GM06990 (cell line): ENCODE measurements at regions not wholly inside any gene's neighbourhood (a gene's known extent, or its start where the extent isn't known, plus 50 kb on each side); places are given as distances from the start of the nearest gene placed in this dataset.

Experiments
- DNase-seq: peaks from one replicate; pipeline ENCODE4 v3.0.0-alpha.2; 2011; ENCODE audit not compliant: insufficient read length; ENCODE audit errors: extremely low read depth
- H3K27me3 ChIP-seq: replicated peaks from 2 replicates; pipeline ENCODE4 v1.6.0; 2011; ENCODE audit warnings: low read length; ENCODE audit not compliant: control insufficient read depth, insufficient read depth
- H3K36me3 ChIP-seq: 2 replicates; pipeline ENCODE4 v1.5.1; 2011; ENCODE audit warnings: low read length; ENCODE audit not compliant: control insufficient read depth, insufficient read depth
- H3K4me3 ChIP-seq: replicated peaks from 2 replicates; pipeline ENCODE4 v1.5.1; 2011; ENCODE audit warnings: low read depth, mild to moderate bottlenecking, control low read depth, low read length
- CTCF ChIP-seq: IDR thresholded peaks from 2 replicates; pipeline ENCODE4 v1.5.1; 2011; ENCODE audit warnings: low read length, control low read depth, mild to moderate bottlenecking, inconsistent platforms; ENCODE audit not compliant: insufficient read depth, poor library complexity, severe bottlenecking

GRCh38 chr14:96674121-96674520 lies 123.1 kb upstream of the VRK1 start:
- Histone ChIP-seq H3K27me3 (no peaks in the 10 kb centered on the region; the same call in 1 of the 2 replicates), H3K4me3 (no peak overlapping the region), H3K36me3 (no peaks in the 10 kb centered on the region)
- no peak for DNase-seq
- TF ChIP-seq CTCF: no peak

GRCh38 chr14:96676166-96676565 lies 121.0 kb upstream of the VRK1 start:
- TF ChIP-seq CTCF: no peak
- DNase-seq: no peak
- H3K36me3 ChIP-seq: no peaks in the 10 kb centered on the region
- H3K4me3 ChIP-seq: no peak overlapping the region
- no peaks in the 10 kb centered on the region for H3K27me3 ChIP-seq

- no peak overlapping the region for H3K4me3 ChIP-seq
- DNase-seq: no peak
- H3K36me3 ChIP-seq: no peaks in the 10 kb centered on the region
- no peak for TF ChIP-seq CTCF
- no peaks in the 10 kb centered on the region for H3K27me3 ChIP-seq
Observed at GRCh38 chr14:96681829-96682228, 115.4 kb upstream of the VRK1 start.

GRCh38 chr14:96682401-96682800 lies 114.8 kb upstream of the VRK1 start:
- DNase-seq: no peak
- no peak for TF ChIP-seq CTCF
- H3K27me3 ChIP-seq: no peaks in the 10 kb centered on the region
- H3K36me3 ChIP-seq: no peaks in the 10 kb centered on the region
- H3K4me3 ChIP-seq: no peak overlapping the region

- no peak overlapping the region for H3K4me3 ChIP-seq
Observed at GRCh38 chr14:96683562-96684289, 113.5 kb upstream of the VRK1 start.

More at GRCh38 chr14:96683562-96684289, 113.5 kb upstream of the VRK1 start:
- no peak for TF ChIP-seq CTCF
- no peak for DNase-seq
- H3K36me3 ChIP-seq: no peaks in the 10 kb centered on the region
- H3K27me3 ChIP-seq: no peaks in the 10 kb centered on the region
